PC-9 (cell line): ENCODE measurements at regions not wholly inside any gene's neighbourhood (a gene's known extent, or its start where the extent isn't known, plus 50 kb on each side); places are given as distances from the start of the nearest gene placed in this dataset.

Source experiments
- CTCF ChIP-seq: fragments of 200-600 bp; sonication (generic); conservative IDR thresholded peaks from 2 replicates; pipeline ENCODE4 v1.6.1; 2017; ENCODE audit warnings: mixed run types, antibody characterized with exemption, mild to moderate bottlenecking, moderate library complexity
- EZH2 ChIP-seq: fragments of 200-600 bp; sonication (generic); IDR thresholded peaks from 2 replicates; pipeline ENCODE4 v1.8.0; 2017; ENCODE audit warnings: antibody characterized with exemption, low read depth

GRCh38 chr10:131004276-131004675 lies 307.2 kb downstream of the TCERG1L start:
- no peak for TF ChIP-seq CTCF
- no peak for TF ChIP-seq EZH2
